Endodermal cell (in vitro differentiated cells): ENCODE measurements at regions not wholly inside any gene's neighbourhood (a gene's known extent, or its start where the extent isn't known, plus 50 kb on each side); places are given as distances from the start of the nearest gene placed in this dataset.

Experiments used
- DNase-seq: peaks from one replicate; pipeline ENCODE4 v3.0.0-alpha.2; 2017
- H3K27ac ChIP-seq: 2 replicates; pipeline ENCODE4 v1.5.1; 2013; ENCODE audit warnings: mild to moderate bottlenecking, low read depth, low read length, moderate library complexity
- H3K27me3 ChIP-seq: 2 replicates; pipeline ENCODE4 v1.6.1; 2013; ENCODE audit warnings: mild to moderate bottlenecking, low read length, moderate library complexity; ENCODE audit not compliant: insufficient read depth, control insufficient read depth, poor library complexity, severe bottlenecking
- H3K36me3 ChIP-seq: 2 replicates; pipeline ENCODE4 v1.7.0; 2013; ENCODE audit warnings: mild to moderate bottlenecking, low read length, moderate library complexity; ENCODE audit not compliant: control insufficient read depth, insufficient read depth
- H3K4me1 ChIP-seq: one replicate; pipeline ENCODE4 v1.7.0; 2013; ENCODE audit warnings: low read length; ENCODE audit not compliant: control insufficient read depth, insufficient read depth
- H3K4me3 ChIP-seq: 2 replicates; pipeline ENCODE4 v1.5.1; 2013; ENCODE audit warnings: mild to moderate bottlenecking, low read length, moderate library complexity
- H3K9ac ChIP-seq: 2 replicates; pipeline ENCODE4 v1.6.1; 2013; ENCODE audit warnings: mild to moderate bottlenecking, low read length, moderate library complexity; ENCODE audit not compliant: poor library complexity, severe bottlenecking; ENCODE audit errors: extremely low read depth
- H3K9me3 ChIP-seq: 2 replicates; pipeline ENCODE4 v1.6.1; 2013; ENCODE audit warnings: mild to moderate bottlenecking, low read length, moderate library complexity; ENCODE audit not compliant: control insufficient read depth
- H3K27ac Mint-ChIP-seq: 2 replicates; pipeline ENCODE4 v1.8.0; 2020; ENCODE audit warnings: mixed read lengths
- H3K27me3 Mint-ChIP-seq: 2 replicates; pipeline ENCODE4 v1.8.0; 2021; ENCODE audit warnings: mild to moderate bottlenecking, mixed read lengths; ENCODE audit not compliant: insufficient read depth
- H3K36me3 Mint-ChIP-seq: 2 replicates; pipeline ENCODE4 v1.8.0; 2020; ENCODE audit warnings: low read depth, mixed read lengths
- H3K4me1 Mint-ChIP-seq: 2 replicates; pipeline ENCODE4 v1.8.0; 2020; ENCODE audit warnings: mixed read lengths
- H3K4me3 Mint-ChIP-seq: 2 replicates; pipeline ENCODE4 v1.8.0; 2020; ENCODE audit warnings: mild to moderate bottlenecking, moderate library complexity, mixed read lengths
- H3K9me3 Mint-ChIP-seq: 2 replicates; pipeline ENCODE4 v1.8.0; 2020; ENCODE audit warnings: mild to moderate bottlenecking, mixed read lengths
- WGBS, 2 experiments: methylation state at CpG; one replicate each; pipeline versions ENCODE4 v1.1.5 to v1.1.7; 2013; ENCODE audit warnings: missing lambda C conversion rate in 2 of 2, mixed read lengths in 1 of 2; ENCODE audit not compliant: insufficient coverage in 1 of 2, insufficient read length in 1 of 2; 5-methylcytosine and 5-hydroxymethylcytosine counted together
- TF ChIP-seq, protein P1 (sequence below): fragments of 200-600 bp; sonication (generic); conservative IDR thresholded peaks from 2 replicates; pipeline ENCODE4 v1.5.0; 2021; ENCODE audit warnings: antibody characterized with exemption, mild to moderate bottlenecking

DNA sequence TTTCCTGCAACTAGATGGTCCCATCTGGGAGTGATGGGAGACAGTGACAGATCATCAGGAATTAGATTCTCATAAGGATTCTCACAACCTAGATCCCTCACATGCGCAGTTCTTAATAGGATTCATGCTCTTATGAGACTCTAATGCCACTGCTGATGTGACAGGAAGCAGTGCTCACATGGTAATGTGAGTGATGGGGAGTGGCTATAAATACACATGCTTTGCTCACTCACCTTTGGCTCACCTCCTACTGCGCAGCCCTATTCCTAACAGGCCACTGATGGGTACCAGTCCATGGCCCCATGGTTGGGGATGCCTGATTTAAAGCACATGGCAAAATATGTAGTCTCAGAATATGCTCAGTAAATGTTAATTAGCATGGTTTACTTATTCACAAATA is 80.6 kb upstream of the MBOAT1 start:
- H3K27me3 Mint-ChIP-seq, result no peaks in the 10 kb centered on the region
- H3K9me3 ChIP-seq, result no peaks in the 10 kb centered on the region
- H3K27ac ChIP-seq, result no peak overlapping the region
- no peaks in the 10 kb centered on the region for H3K4me1 ChIP-seq
- H3K4me1 Mint-ChIP-seq, result no peaks in the 10 kb centered on the region
- no peaks in the 10 kb centered on the region for H3K9me3 Mint-ChIP-seq
- H3K27me3 ChIP-seq, result no peaks in the 10 kb centered on the region
- TF ChIP-seq, protein P1, sequence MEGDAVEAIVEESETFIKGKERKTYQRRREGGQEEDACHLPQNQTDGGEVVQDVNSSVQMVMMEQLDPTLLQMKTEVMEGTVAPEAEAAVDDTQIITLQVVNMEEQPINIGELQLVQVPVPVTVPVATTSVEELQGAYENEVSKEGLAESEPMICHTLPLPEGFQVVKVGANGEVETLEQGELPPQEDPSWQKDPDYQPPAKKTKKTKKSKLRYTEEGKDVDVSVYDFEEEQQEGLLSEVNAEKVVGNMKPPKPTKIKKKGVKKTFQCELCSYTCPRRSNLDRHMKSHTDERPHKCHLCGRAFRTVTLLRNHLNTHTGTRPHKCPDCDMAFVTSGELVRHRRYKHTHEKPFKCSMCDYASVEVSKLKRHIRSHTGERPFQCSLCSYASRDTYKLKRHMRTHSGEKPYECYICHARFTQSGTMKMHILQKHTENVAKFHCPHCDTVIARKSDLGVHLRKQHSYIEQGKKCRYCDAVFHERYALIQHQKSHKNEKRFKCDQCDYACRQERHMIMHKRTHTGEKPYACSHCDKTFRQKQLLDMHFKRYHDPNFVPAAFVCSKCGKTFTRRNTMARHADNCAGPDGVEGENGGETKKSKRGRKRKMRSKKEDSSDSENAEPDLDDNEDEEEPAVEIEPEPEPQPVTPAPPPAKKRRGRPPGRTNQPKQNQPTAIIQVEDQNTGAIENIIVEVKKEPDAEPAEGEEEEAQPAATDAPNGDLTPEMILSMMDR, result no peak
- no peak overlapping the region for H3K4me3 ChIP-seq
- no peak overlapping the region for H3K4me3 Mint-ChIP-seq
- no peak overlapping the region for H3K9ac ChIP-seq
- no peak for DNase-seq
- no peak overlapping the region for H3K27ac Mint-ChIP-seq
- no peaks in the 10 kb centered on the region for H3K36me3 Mint-ChIP-seq
- WGBS, 2 experiments, result 96 to 100% methylated on average over 1 to 2 of the region's 2 CpGs
- H3K36me3 ChIP-seq, result no peaks in the 10 kb centered on the region

DNA sequence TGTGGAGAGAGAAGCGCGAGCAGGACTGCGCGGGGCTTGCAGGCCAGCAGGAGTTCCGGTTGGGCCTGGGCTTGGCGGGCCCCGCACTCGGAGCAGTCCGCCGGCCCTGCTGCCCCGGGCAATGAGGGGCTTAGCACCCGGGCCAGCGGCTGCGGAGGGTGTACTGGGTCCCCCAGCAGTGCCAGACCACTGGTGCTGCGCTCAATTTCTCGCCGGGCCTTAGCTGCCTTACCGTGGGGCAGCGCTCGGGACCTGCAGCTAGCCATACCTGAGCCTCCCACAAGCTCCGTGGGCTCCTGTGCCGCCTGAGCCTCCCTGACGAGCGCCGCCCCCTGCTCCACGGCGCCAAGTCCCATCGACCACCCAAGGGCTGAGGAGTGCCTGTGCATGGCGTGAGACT is 89.0 kb upstream of the MBOAT1 start:
- no peak for DNase-seq
- Histone ChIP-seq H3K9me3 (peaks cover 17% of the 10 kb centered on the region), H3K36me3 (no peaks in the 10 kb centered on the region), H3K27me3 (no peaks in the 10 kb centered on the region), H3K4me3 (no peak overlapping the region), H3K9ac (no peak overlapping the region), H3K4me1 (peaks cover 8% of the 10 kb centered on the region), H3K27ac (no peak overlapping the region)
- TF ChIP-seq, protein P1, result no peak
- Mint-ChIP-seq H3K27ac (no peak overlapping the region), H3K27me3 (peaks cover 4% of the 10 kb centered on the region), H3K9me3 (peaks cover 20% of the 10 kb centered on the region), H3K4me1 (peaks cover 11% of the 10 kb centered on the region), H3K4me3 (no peak overlapping the region), H3K36me3 (no peaks in the 10 kb centered on the region)
- WGBS, 2 experiments, result 95 to 97% methylated on average over 4 to 29 of the region's 29 CpGs

DNA sequence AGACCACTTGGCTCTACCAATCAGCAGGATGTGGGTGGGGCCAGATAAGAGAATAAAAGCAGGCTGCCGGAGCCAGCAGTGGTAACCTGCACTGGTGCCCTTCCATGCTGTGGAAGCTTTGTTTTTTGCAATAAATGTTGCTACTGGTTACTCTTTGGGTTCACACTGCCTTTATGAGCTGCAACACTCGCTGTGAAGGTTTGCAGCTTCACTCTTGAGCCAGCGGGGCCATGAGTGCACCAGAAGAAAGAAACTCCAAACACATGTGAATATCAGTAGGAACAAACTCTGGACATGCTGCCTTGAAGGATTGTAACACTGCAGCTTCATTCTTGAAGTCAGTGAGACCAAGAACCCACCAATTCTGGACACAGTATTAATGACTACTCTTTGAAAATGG is 89.9 kb upstream of the MBOAT1 start:
- Mint-ChIP-seq H3K27me3 (peaks cover 7% of the 10 kb centered on the region), H3K4me3 (no peak overlapping the region), H3K9me3 (peaks cover 20% of the 10 kb centered on the region), H3K36me3 (no peaks in the 10 kb centered on the region), H3K4me1 (peaks cover 11% of the 10 kb centered on the region), H3K27ac (no peak overlapping the region)
- DNase-seq, result no peak
- H3K4me1 ChIP-seq, result peaks cover 8% of the 10 kb centered on the region
- TF ChIP-seq, protein P1, result no peak
- no peaks in the 10 kb centered on the region for H3K36me3 ChIP-seq
- no peaks in the 10 kb centered on the region for H3K27me3 ChIP-seq
- peaks cover 17% of the 10 kb centered on the region for H3K9me3 ChIP-seq
- no peak overlapping the region for H3K9ac ChIP-seq
- WGBS, 2 experiments, result 38 to 62% methylated on average over 2 to 3 of the region's 3 CpGs
- no peak overlapping the region for H3K27ac ChIP-seq
- no peak overlapping the region for H3K4me3 ChIP-seq
